K562 (cell line): ENCODE measurements at regions not wholly inside any gene's neighbourhood (a gene's known extent, or its start where the extent isn't known, plus 50 kb on each side); places are given as distances from the start of the nearest gene placed in this dataset.

Source experiments
- ATAC-seq: fragments of 200-7000 bp; cut with Tn5 transposase; 3 replicates; pipeline ENCODE4 v1.9.1; 2020; ENCODE audit warnings: moderate library complexity
- BruUV-seq: library from RNA; stranded (reverse); fragments of 400-500 nt; replicated peaks from 2 replicates; lab custom pipeline; 2021; lab: Mats Ljungman, UMichigan
- CTCF ChIA-PET: fragments of 300-600 bp; formaldehyde crosslinking; extraction: SDS; loops from one replicate; lab custom pipeline; 2021; ENCODE audit warnings: low intra/inter-chr PET ratio; lab: Yijun Ruan, JAX
- POLR2A ChIA-PET: fragments of 300-600, 350-650 bp; sonication (Branson Sonifier 250); formaldehyde crosslinking; extraction: SDS; loops from one replicate; lab custom pipeline; 2021; ENCODE audit warnings: antibody characterized with exemption, inconsistent platforms; lab: Yijun Ruan, JAX
- DNase-seq, 4 experiments: peaks; one replicate each; pipeline versions ENCODE4 v3.0.0 to v3.0.0-alpha.2; 2011 to 2018; ENCODE audit warnings: low spot score in 3 of 4, mixed read lengths in 3 of 4; ENCODE audit errors: extremely low read depth in 1 of 4
- FAIRE-seq: peaks from 2 replicates; lab custom pipeline; 2011; peaks lifted over from hg19 to GRCh38; lab: Jason Lieb, UNC
- H2AFZ ChIP-seq: 2 replicates; pipeline ENCODE4 v1.6.0; 2011; ENCODE audit warnings: low read depth, low read length, control low read depth, inconsistent platforms
- H3K27ac ChIP-seq: fragments of 200-600 bp; 3 replicates; pipeline ENCODE4 v1.8.0; 2011; ENCODE audit warnings: low read depth, mild to moderate bottlenecking, control low read depth, inconsistent platforms, low read length, moderate library complexity, mixed read lengths; ENCODE audit errors: extremely low read depth
- H3K27me3 ChIP-seq, 2 experiments: fragments of 300-600 bp in 1 of 2; 2 replicates in 1 of 2; 3 replicates in 1 of 2; pipeline versions ENCODE4 v1.6.0 to v1.8.0; 2011; ENCODE audit warnings: inconsistent platforms in 2 of 2, low read length in 2 of 2, mild to moderate bottlenecking in 1 of 2, mixed read lengths in 1 of 2, moderate library complexity in 1 of 2; ENCODE audit not compliant: control insufficient read depth in 2 of 2, insufficient read depth in 2 of 2
- H3K36me3 ChIP-seq: fragments of 300-600 bp; 3 replicates; pipeline ENCODE4 v1.8.0; 2011; ENCODE audit warnings: mild to moderate bottlenecking, low read length, inconsistent platforms; ENCODE audit not compliant: control insufficient read depth, insufficient read depth
- H3K4me1 ChIP-seq, 2 experiments: fragments of 200-600 bp in 1 of 2; replicated peaks in 1 of 2; 2 replicates in 1 of 2; 3 replicates in 1 of 2; pipeline versions ENCODE4 v1.5.1 to v1.8.0; 2011; ENCODE audit warnings: inconsistent platforms in 2 of 2, low read length in 2 of 2, mild to moderate bottlenecking in 1 of 2, mixed read lengths in 1 of 2, moderate library complexity in 1 of 2; ENCODE audit not compliant: control insufficient read depth in 2 of 2, insufficient read depth in 2 of 2
- H3K4me2 ChIP-seq: 2 replicates; pipeline ENCODE4 v1.6.1; 2011; ENCODE audit warnings: low read length, control low read depth, inconsistent platforms, mixed read lengths; ENCODE audit not compliant: insufficient read depth
- H3K4me3 ChIP-seq: fragments of 200-600 bp; sonication (generic), shearing (Covaris generic); 2 replicates; pipeline ENCODE4 v1.5.1; 2016; ENCODE audit warnings: control low read depth, inconsistent platforms
- H3K79me2 ChIP-seq: fragments of 200-600 bp; 3 replicates; pipeline ENCODE4 v1.8.0; 2011; ENCODE audit warnings: low read length, inconsistent platforms; ENCODE audit not compliant: control insufficient read depth, insufficient read depth
- H3K9ac ChIP-seq, 2 experiments: 2 replicates each; pipeline versions ENCODE4 v1.6.0 to v1.6.1; 2011; ENCODE audit warnings: low read depth in 2 of 2, low read length in 2 of 2, control low read depth in 1 of 2, inconsistent platforms in 1 of 2, mild to moderate bottlenecking in 1 of 2, mixed read lengths in 1 of 2; ENCODE audit not compliant: insufficient read depth in 1 of 2
- H3K9me1 ChIP-seq: one replicate; pipeline ENCODE4 v1.6.0; 2011; ENCODE audit warnings: inconsistent platforms, mild to moderate bottlenecking, low read length, moderate library complexity; ENCODE audit not compliant: control insufficient read depth, insufficient read depth
- H3K9me3 ChIP-seq: replicated peaks from 2 replicates; pipeline ENCODE4 v1.5.1; 2011; ENCODE audit warnings: low read depth, low read length, inconsistent platforms; ENCODE audit not compliant: control insufficient read depth, insufficient read depth
- H4K20me1 ChIP-seq: replicated peaks from 2 replicates; pipeline ENCODE4 v1.6.1; 2011; ENCODE audit warnings: low read length, inconsistent platforms, mixed read lengths; ENCODE audit not compliant: control insufficient read depth, insufficient read depth
- HEY1 ChIP-seq: fragments of 250-450 bp; sonication (Bioruptor Pico); IDR thresholded peaks from 2 replicates; pipeline ENCODE4 v1.5.0; 2020; ENCODE audit warnings: mild to moderate bottlenecking, moderate library complexity, borderline replicate concordance
- MYBL2 ChIP-seq, 2 experiments: fragments of 450-650 bp in 1 of 2; sonication (generic) in 1 of 2; formaldehyde crosslinking in 1 of 2; IDR thresholded peaks; 2 replicates each; pipeline versions ENCODE4 v1.6.1 to v1.8.1; 2017 to 2022; ENCODE audit warnings: borderline replicate concordance in 1 of 2, inconsistent platforms in 1 of 2, low read depth in 1 of 2, mild to moderate bottlenecking in 1 of 2, missing genetic modification reagents in 1 of 2, moderate library complexity in 1 of 2
- NRF1 ChIP-seq, 2 experiments: fragments of 450-650 bp; IDR thresholded peaks in 1 of 2; conservative IDR thresholded peaks in 1 of 2; 2 replicates each; pipeline ENCODE4 v1.6.1; 2014; ENCODE audit warnings: mild to moderate bottlenecking in 2 of 2
- POLR2G ChIP-seq: fragments of 200-400 bp; formaldehyde crosslinking; IDR thresholded peaks from 2 replicates; pipeline ENCODE4 v1.6.1; 2017; ENCODE audit warnings: low read depth, mild to moderate bottlenecking, antibody characterized with exemption, low read length, moderate library complexity
- PTRF ChIP-seq: fragments of 450-650 bp; IDR thresholded peaks from 2 replicates; pipeline ENCODE4 v1.6.1; 2016; ENCODE audit warnings: mild to moderate bottlenecking, missing genetic modification characterization, missing compliant biosample characterization
- SUPT5H ChIP-seq: fragments of 450-650 bp; IDR thresholded peaks from 2 replicates; pipeline ENCODE4 v1.6.1; 2016
- U2AF2 ChIP-seq: fragments of 200-400 bp; formaldehyde crosslinking; optimal IDR thresholded peaks from 2 replicates; pipeline ENCODE3; 2017; ENCODE audit warnings: low read depth, mild to moderate bottlenecking, low read length
- XRCC5 ChIP-seq: fragments of 200-400 bp; formaldehyde crosslinking; IDR thresholded peaks from 2 replicates; pipeline ENCODE4 v1.6.1; 2017; ENCODE audit warnings: low read depth, mild to moderate bottlenecking, low read length
- ZFP30 ChIP-seq: fragments of 250-450 bp; sonication (Bioruptor Pico); IDR thresholded peaks from 2 replicates; pipeline ENCODE4 v1.8.0; 2022; ENCODE audit warnings: moderate library complexity, mild to moderate bottlenecking, inconsistent platforms, borderline replicate concordance
- ZNF217 ChIP-seq: sonication (generic); formaldehyde crosslinking; IDR thresholded peaks from 2 replicates; pipeline ENCODE4 v1.8.0; 2022; ENCODE audit warnings: mild to moderate bottlenecking, missing genetic modification reagents
- ZNF583 ChIP-seq: fragments of 250-450 bp; sonication (Bioruptor Pico); IDR thresholded peaks from 2 replicates; pipeline ENCODE4 v1.4.0; 2020
- WGBS: fragments of 100-300 bp; shearing (Covaris generic); methylation state at CpG from one replicate; pipeline ENCODE4 v1.1.6; 2016; ENCODE audit warnings: low coverage, mixed read lengths; ENCODE audit not compliant: insufficient coverage; ENCODE audit errors: missing lambda C conversion rate; 5-methylcytosine and 5-hydroxymethylcytosine counted together
- in situ Hi-C: fragments of 300-500 bp; cut with MboI; formaldehyde crosslinking; loops from 4 replicates; pipeline ENCODE4 v1.15.0; 2018; ENCODE audit warnings: inconsistent platforms, mixed read lengths
- intact Hi-C: fragments of 100-400 bp; cut with micrococcal nuclease; formaldehyde crosslinking; loops from 2 replicates; pipeline ENCODE4 v1.14.2; 2022
- TF ChIP-seq, protein P1 (sequence below), 2 experiments: fragments of 450-650 bp in 1 of 2; sonication (generic) in 1 of 2; formaldehyde crosslinking in 1 of 2; IDR thresholded peaks in 1 of 2; conservative IDR thresholded peaks in 1 of 2; 2 replicates each; pipeline versions ENCODE4 v1.6.1 to v1.8.1; 2016 to 2023; ENCODE audit warnings: mild to moderate bottlenecking in 2 of 2, moderate library complexity in 2 of 2, inconsistent platforms in 1 of 2, missing genetic modification reagents in 1 of 2
- TF ChIP-seq, protein P2 (sequence below), 2 experiments: fragments of 450-650 bp; conservative IDR thresholded peaks; 2 replicates each; pipeline ENCODE4 v1.6.1; 2017; ENCODE audit warnings: mild to moderate bottlenecking in 2 of 2, moderate library complexity in 2 of 2
- TF ChIP-seq, protein P3 (sequence below), 2 experiments: fragments of 250-450 bp in 1 of 2; fragments of 450-650 bp in 1 of 2; sonication (Bioruptor Pico) in 1 of 2; IDR thresholded peaks; 2 replicates each; pipeline versions ENCODE4 v1.6.1 to v1.8.0; 2016 to 2021; ENCODE audit warnings: mild to moderate bottlenecking in 2 of 2, moderate library complexity in 2 of 2, missing compliant biosample characterization in 1 of 2, missing genetic modification characterization in 1 of 2

DNA sequence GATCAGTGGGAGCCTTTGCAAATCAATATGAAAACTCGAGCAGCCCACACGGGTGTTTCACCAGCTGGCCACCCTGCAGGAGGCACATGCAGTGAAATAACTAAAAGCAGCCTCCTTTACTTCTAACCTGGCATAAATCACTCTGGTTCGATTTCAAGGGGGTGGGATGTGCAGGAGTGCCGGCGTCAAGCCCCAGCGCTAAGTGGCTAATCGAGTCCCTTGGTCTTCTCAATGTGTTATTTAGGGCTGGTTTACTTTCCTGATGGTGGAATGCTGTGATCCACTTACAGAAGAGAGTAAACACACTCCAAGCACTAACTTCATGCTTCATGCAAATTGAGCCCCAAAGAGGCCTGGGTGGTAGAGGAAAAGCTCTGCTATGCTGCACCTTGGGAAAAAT, 109.4 kb downstream of the TMEM174 start:
- DNase-seq (no peak), FAIRE-seq (no peak), ATAC-seq (no peak)
- no peaks in the 10 kb centered on the region for H3K36me3 ChIP-seq
- H3K27ac ChIP-seq = no peak overlapping the region
- intact Hi-C loops (no loop called here), in situ Hi-C loops (no loop called here)
- ChIA-PET CTCF (no interaction called here), POLR2A (no interaction called here)
- H4K20me1 ChIP-seq = 0 out of 2 replicates have a peak, but pooled peaks cover 3% of the 10 kb centered on the region
- TF ChIP-seq HEY1 (CRISPR knock-in tag) = no peak
- TF ChIP-seq ZFP30 = no peak
- TF ChIP-seq, protein P1, sequence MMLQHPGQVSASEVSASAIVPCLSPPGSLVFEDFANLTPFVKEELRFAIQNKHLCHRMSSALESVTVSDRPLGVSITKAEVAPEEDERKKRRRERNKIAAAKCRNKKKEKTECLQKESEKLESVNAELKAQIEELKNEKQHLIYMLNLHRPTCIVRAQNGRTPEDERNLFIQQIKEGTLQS (IDR thresholded peaks at IDR 0.05) = no peak
- TF ChIP-seq, protein P1 (CRISPR knock-in tag; conservative IDR thresholded peaks at IDR 0.05) = no peak
- no peak for TF ChIP-seq PTRF
- no peak for TF ChIP-seq SUPT5H
- TF ChIP-seq ZNF217 = no peak
- TF ChIP-seq ZNF583 = no peak
- TF ChIP-seq MYBL2 (IDR thresholded peaks at IDR 0.05; ENCODE audit: low read depth) = no peak
- TF ChIP-seq MYBL2 (CRISPR knock-in tag; IDR thresholded peaks at IDR 0.05; ENCODE audit: borderline replicate concordance) = no peak
- no peak for TF ChIP-seq U2AF2
- TF ChIP-seq, protein P2, sequence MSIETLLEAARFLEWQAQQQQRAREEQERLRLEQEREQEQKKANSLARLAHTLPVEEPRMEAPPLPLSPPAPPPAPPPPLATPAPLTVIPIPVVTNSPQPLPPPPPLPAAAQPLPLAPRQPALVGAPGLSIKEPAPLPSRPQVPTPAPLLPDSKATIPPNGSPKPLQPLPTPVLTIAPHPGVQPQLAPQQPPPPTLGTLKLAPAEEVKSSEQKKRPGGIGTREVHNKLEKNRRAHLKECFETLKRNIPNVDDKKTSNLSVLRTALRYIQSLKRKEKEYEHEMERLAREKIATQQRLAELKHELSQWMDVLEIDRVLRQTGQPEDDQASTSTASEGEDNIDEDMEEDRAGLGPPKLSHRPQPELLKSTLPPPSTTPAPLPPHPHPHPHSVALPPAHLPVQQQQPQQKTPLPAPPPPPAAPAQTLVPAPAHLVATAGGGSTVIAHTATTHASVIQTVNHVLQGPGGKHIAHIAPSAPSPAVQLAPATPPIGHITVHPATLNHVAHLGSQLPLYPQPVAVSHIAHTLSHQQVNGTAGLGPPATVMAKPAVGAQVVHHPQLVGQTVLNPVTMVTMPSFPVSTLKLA (conservative IDR thresholded peaks at IDR 0.05) = no peak
- TF ChIP-seq NRF1 (conservative IDR thresholded peaks at IDR 0.05 in 1 of 2, IDR thresholded peaks at IDR 0.05 in 1 of 2) = no peak
- TF ChIP-seq, protein P3, sequence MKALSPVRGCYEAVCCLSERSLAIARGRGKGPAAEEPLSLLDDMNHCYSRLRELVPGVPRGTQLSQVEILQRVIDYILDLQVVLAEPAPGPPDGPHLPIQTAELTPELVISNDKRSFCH (CRISPR knock-in tag; IDR thresholded peaks at IDR 0.05) = no peak
- TF ChIP-seq, protein P3 (tag; IDR thresholded peaks at IDR 0.05) = no peak
- TF ChIP-seq XRCC5 = no peak
- TF ChIP-seq POLR2G = no peak
- H2AFZ ChIP-seq = no peak overlapping the region
- no peaks in the 10 kb centered on the region for H3K9me1 ChIP-seq
- H3K9ac ChIP-seq = no peak overlapping the region
- H3K4me2 ChIP-seq = no peak overlapping the region
- H3K4me1 ChIP-seq = no peaks in the 10 kb centered on the region
- 1% methylated on average over 7 of the region's 7 CpGs for whole genome bisulfite sequencing
- no TSS peak for BruUV-seq
- no peaks in the 10 kb centered on the region for H3K9me3 ChIP-seq
- no peak overlapping the region for H3K4me3 ChIP-seq
- peaks cover 16 to 39% of the 10 kb centered on the region in 2 experiments; a peak in 4 of 5 replicates for H3K27me3 ChIP-seq
- H3K79me2 ChIP-seq = no peaks in the 10 kb centered on the region
